ENCODE measurements at regions not wholly inside any gene's neighbourhood (a gene's known extent, or its start where the extent isn't known, plus 50 kb on each side); places are given as distances from the start of the nearest gene placed in this dataset.

DNA sequence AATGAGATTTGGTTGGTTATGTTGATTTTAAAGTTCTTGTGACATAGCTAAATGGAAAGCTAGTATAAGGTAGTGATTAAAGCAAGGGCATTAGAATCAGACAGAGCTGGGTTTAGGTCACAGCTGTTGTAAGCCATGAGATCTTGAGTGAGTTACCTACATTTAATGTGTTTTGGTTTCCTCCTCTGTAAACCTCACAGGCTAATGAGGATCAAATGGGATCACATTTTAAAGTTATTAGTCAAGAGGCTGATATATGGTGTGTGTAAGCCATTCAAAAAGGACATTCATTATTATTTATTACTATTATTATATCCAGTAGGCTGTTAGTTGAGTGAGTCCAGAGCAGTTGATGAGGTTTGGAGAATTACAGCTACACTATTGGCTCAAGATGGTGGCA, 416.2 kb downstream of the IRS1 start:
- in situ Hi-C loops (cut with HindIII; ENCODE audit: low pct_unique_long_range_greater_than_20kb, low sequenced_read_pairs) (no loop called here), intact Hi-C loops (cut with micrococcal nuclease; ENCODE audit: unreplicated experiment) (no loop called here)
- Histone ChIP-seq H3K9me3 (ENCODE audit: control insufficient read depth, insufficient read depth, low read depth, low read length) (no peaks in the 10 kb centered on the region), H3K36me3 (ENCODE audit: control insufficient read depth, insufficient read depth, low read length) (no peaks in the 10 kb centered on the region), H3K27ac (ENCODE audit: low read length) (no peak overlapping the region), H3K27me3 (ENCODE audit: control insufficient read depth, insufficient read depth, low read length) (no peaks in the 10 kb centered on the region), H3K4me3 (ENCODE audit: low read depth in 2 of 2, low read length in 2 of 2) (no peak overlapping the region), H3K4me1 (ENCODE audit: control insufficient read depth, insufficient read depth, low read length) (no peaks in the 10 kb centered on the region)
- ATAC-seq (no peak), DNase-seq (ENCODE audit: low read depth, low spot score) (no peak)
- TF ChIP-seq CTCF (IDR thresholded peaks at IDR 0.05) (no peak), SIN3A (IDR thresholded peaks at IDR 0.05; ENCODE audit: borderline replicate concordance, insufficient read depth, low read depth, low read length) (no peak), POLR2AphosphoS5 (IDR thresholded peaks at IDR 0.05; ENCODE audit: low read depth, low read length) (no peak), TCF7L2 (IDR thresholded peaks at IDR 0.05; ENCODE audit: low read depth, low read length) (no peak)
- TF ChIP-seq, protein P1, sequence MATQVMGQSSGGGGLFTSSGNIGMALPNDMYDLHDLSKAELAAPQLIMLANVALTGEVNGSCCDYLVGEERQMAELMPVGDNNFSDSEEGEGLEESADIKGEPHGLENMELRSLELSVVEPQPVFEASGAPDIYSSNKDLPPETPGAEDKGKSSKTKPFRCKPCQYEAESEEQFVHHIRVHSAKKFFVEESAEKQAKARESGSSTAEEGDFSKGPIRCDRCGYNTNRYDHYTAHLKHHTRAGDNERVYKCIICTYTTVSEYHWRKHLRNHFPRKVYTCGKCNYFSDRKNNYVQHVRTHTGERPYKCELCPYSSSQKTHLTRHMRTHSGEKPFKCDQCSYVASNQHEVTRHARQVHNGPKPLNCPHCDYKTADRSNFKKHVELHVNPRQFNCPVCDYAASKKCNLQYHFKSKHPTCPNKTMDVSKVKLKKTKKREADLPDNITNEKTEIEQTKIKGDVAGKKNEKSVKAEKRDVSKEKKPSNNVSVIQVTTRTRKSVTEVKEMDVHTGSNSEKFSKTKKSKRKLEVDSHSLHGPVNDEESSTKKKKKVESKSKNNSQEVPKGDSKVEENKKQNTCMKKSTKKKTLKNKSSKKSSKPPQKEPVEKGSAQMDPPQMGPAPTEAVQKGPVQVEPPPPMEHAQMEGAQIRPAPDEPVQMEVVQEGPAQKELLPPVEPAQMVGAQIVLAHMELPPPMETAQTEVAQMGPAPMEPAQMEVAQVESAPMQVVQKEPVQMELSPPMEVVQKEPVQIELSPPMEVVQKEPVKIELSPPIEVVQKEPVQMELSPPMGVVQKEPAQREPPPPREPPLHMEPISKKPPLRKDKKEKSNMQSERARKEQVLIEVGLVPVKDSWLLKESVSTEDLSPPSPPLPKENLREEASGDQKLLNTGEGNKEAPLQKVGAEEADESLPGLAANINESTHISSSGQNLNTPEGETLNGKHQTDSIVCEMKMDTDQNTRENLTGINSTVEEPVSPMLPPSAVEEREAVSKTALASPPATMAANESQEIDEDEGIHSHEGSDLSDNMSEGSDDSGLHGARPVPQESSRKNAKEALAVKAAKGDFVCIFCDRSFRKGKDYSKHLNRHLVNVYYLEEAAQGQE (IDR thresholded peaks at IDR 0.05; ENCODE audit: insufficient read depth in 1 of 2, low read depth in 2 of 2, low read length in 1 of 2) = no peak
- POLR2A ChIA-PET = no interaction called here
- no TSS peak for BruUV-seq (replicated peaks)
- CTCF ChIA-PET = no interaction called here

DNA sequence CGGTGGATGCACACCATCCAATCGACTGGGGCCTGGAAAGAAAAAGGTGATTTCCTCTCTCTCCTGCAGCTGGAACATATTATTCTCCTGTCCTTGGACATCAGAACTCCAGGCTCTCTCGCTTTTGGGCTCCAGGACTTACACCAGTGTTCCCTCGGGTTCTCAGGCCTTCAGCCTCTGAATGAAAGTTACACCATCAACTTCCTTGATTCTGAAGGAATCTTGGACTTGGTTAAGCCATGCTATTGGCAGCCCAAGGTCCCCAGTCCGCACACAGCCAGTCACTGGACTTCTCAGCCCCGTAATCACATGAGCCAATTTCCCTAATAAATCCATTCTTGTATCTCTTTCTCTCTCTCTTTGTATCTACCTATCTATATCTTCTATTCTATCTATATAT, 418.9 kb downstream of the IRS1 start:
- TF ChIP-seq POLR2AphosphoS5 (IDR thresholded peaks at IDR 0.05; ENCODE audit: low read depth, low read length) (no peak), TCF7L2 (IDR thresholded peaks at IDR 0.05; ENCODE audit: low read depth, low read length) (no peak), CTCF (IDR thresholded peaks at IDR 0.05) (no peak), SIN3A (IDR thresholded peaks at IDR 0.05; ENCODE audit: borderline replicate concordance, insufficient read depth, low read depth, low read length) (no peak)
- TF ChIP-seq, protein P1 (IDR thresholded peaks at IDR 0.05; ENCODE audit: insufficient read depth in 1 of 2, low read depth in 2 of 2, low read length in 1 of 2) = no peak
- no peak overlapping the region for H3K27ac ChIP-seq (ENCODE audit: low read length)
- intact Hi-C loops (cut with micrococcal nuclease; ENCODE audit: unreplicated experiment) (no loop called here), in situ Hi-C loops (cut with HindIII; ENCODE audit: low pct_unique_long_range_greater_than_20kb, low sequenced_read_pairs) (no loop called here)
- no peaks in the 10 kb centered on the region for H3K36me3 ChIP-seq (ENCODE audit: control insufficient read depth, insufficient read depth, low read length)
- H3K4me1 ChIP-seq (ENCODE audit: control insufficient read depth, insufficient read depth, low read length) = no peaks in the 10 kb centered on the region
- DNase-seq (ENCODE audit: low read depth, low spot score) = no peak
- H3K9me3 ChIP-seq (ENCODE audit: control insufficient read depth, insufficient read depth, low read depth, low read length) = no peaks in the 10 kb centered on the region
- no peaks in the 10 kb centered on the region for H3K27me3 ChIP-seq (ENCODE audit: control insufficient read depth, insufficient read depth, low read length)
- ChIA-PET POLR2A (no interaction called here), CTCF (no interaction called here)
- no peak for ATAC-seq
- no peak overlapping the region for H3K4me3 ChIP-seq (ENCODE audit: low read depth in 2 of 2, low read length in 2 of 2)
- no TSS peak for BruUV-seq (replicated peaks)

All from Panc1 (cell line).